ENCODE measurements at regions not wholly inside any gene's neighbourhood (a gene's known extent, or its start where the extent isn't known, plus 50 kb on each side); places are given as distances from the start of the nearest gene placed in this dataset.

DNA sequence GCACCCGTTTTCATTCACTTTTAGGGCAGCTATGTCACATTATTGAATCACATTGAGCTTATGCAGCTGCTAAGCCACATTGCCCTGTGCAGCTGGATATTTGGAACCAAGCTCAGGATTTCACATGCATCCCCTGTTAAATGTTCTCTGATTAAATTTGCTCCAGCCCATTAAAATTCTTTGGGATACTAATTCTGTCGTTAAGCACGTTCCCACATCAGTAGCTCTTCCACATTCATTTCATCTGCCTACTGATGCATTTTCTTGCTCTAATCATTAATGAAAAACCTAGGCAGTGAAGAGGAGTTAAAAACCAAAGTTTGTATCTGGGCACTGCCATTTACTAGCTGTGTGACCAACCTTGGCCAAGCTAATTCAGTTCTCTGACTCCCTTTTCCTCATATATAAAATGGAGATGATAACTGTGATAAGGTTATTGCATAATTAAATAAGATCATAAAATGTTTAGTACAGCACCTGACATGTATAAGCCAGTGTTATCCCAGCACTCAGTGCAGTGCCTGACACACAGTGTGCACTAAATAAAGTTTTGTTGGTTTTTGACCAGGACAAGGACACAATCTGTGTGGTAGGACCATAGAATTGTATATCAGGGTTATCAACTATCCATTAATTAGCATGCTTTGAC, 222.2 kb upstream of the ATP11B start:
- DNase-seq (ENCODE audit: low read depth, low spot score): no peak

DNA sequence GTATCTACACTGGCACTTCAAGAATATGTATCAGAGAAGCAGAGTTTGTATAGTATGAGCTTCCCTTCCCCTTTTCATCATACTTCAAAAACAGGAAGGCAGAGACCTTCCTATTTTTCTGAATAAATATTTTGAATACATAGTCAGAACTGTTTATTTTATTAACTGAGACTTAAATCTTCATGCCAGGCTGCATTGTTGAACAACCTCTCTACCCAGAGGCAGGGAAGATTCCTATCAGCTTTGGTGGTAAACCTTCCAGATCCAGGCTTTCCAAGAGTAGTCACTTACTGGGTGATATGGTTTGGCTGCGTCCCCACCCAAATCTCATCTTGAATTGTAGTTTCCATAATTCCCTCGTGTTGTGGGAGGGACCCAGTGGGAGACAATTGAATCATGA, 217.4 kb upstream of the ATP11B start:
- DNase-seq (ENCODE audit: low read depth, low spot score): no peak

DNA sequence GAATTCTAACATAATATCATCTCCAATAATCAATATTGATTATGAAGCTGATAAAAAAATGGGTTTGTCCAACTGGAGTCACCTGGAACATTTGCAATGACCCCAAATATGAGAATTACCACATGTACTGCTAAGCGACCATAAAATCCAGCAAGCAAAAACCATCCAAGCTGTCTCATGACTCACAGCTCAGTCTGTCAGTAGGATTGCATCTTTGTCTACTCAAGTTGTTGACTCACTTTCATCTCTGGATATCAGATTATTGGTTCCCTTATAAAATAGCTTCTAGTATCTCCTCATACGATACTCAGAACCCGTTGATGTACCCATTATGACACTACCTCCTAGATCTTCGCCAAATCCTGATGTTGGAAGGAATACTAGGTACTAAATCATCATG, 209.8 kb upstream of the ATP11B start:
- no peak for DNase-seq (ENCODE audit: low read depth, low spot score)

DNA sequence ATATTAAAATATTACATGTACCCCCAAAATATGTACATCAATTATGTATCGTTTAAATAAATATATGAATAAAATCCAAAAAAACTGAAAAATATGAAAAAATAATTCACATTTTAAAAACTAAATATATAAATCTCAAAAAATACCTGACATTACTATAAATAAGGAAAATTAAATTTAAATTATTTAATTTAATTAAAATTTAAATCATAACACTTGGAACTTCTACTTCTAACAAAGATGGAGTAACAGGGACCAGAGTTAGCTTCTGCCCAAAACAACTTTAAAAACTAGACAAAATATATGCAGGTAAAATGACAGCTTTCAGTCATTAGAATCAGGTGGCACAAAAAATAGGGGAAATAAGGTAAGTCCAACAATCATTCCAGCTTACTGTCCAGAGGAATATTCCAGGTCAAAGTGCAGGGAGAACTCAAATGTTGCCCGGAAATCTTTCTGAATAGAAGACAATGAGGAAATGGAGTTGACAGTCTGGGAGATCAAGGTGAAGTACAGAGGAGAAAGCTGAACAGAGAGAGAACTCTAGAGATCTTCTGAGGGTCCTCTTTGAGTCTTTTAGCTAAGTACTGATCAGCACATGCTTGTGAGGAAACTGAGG, 207.7 kb upstream of the ATP11B start:
- DNase-seq (ENCODE audit: low read depth, low spot score): no peak

DNA sequence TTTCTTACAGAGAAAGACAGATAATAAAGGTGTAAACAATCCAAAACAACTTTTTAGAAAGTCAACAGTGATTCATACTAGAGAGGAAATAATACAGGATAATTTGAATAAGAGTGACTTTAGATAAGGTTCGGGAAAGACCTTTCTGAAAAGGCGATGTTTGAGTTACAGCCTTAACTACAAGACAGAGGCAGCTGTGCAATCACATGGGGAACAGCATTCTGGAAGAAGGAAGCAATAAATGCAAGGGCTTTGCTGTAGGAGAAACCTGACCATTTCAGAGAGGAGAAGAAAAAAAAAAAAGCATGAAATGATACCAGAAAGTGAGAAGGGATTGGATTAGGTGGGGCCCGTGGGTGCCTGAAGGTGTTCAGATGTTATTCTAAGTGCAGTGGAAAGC, 200.6 kb upstream of the ATP11B start:
- DNase-seq (ENCODE audit: low read depth, low spot score): no peak

DNA sequence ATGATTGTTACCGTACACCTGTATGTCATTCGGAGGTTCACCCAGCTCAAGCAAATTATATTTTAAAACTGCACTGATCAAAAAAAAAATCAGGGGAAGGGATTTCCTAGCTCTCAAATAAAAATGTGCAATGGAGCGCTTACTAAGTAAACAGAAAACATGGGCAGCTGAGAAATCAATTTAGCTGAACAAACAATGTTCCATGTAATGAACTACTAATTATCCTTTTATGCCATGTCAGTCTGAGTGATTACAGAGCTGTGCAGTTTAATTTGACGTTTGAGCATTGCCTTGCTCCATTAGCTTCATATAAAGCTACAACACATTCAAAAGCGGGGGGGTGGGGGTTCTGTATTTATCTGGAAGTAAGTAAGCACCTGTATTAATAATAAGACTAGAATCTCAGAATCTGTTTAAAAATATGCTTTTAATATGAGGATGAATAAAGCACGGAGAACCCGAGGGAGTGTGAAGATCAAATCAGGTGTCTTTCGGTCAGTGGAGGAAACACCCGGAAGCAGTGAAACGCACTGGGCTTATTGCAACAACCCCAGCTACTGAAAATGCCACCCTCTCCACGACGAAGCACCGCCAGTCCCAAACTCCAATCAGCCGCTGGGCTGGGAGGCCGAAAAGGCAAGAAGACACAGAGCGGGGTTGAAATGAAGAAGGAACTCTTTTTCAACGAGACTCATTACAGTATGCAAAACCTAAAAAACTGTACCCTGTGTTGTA, 196.5 kb upstream of the ATP11B start:
- DNase-seq (ENCODE audit: low read depth, low spot score): no peak

DNA sequence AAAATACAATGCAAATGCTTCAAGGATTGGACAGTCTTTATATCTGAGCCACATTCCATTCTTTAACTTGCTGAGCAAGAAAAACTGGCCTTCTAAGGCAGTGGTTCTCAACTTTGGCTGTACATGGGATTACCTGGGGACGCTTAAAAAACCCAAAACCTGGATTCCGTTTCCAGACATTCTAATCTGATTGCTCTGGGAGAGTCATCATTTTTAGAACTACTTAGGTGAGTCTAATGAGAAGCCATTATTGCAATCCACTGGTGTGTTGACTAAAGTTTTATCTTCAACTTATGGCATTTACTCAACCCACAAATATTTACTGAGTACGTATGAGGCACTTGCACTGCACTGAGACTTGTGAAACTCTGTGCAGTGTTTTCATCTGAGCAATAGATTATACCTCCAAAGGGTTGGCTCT, 195.7 kb upstream of the ATP11B start:
- DNase-seq (ENCODE audit: low read depth, low spot score): no peak

DNA sequence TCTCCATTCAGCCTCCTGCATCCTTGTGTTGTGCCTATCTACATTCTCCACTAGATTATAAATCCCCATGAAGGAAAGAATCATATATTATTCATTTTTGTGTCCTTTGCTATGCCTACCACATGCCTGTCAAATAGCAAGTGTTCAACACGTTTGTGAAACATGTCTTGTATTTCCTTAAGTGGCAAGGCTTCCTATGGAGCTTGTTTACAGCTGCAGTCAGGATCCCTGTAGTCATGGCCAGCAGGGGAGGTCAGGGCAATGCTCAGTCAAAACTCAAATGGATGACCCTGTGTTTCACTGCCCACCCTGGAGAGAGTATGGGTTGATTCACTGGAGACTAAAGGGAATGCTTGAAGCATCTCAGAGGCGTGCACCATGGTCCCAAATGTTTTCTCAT, 191.7 kb upstream of the ATP11B start:
- DNase-seq (ENCODE audit: low read depth, low spot score): no peak

DNA sequence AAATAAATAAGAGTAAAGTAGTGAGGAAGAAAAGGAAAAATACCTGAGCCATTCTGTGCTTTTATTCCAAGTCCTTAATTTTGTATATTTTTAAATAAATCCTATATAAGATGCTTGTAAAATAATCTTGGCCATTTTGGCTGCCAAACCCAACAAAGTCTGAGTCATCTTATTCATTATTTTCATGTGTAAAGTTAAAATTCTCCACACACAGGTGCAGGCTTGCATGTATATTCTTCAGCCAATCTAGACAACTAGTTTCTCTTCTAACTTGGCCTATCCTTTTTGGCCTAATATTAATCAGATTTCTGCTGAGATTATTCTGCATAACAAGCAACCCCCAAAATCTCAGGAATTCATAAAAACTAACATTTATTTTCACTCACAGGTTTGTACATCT, 189.8 kb upstream of the ATP11B start:
- no peak for DNase-seq (ENCODE audit: low read depth, low spot score)

DNA sequence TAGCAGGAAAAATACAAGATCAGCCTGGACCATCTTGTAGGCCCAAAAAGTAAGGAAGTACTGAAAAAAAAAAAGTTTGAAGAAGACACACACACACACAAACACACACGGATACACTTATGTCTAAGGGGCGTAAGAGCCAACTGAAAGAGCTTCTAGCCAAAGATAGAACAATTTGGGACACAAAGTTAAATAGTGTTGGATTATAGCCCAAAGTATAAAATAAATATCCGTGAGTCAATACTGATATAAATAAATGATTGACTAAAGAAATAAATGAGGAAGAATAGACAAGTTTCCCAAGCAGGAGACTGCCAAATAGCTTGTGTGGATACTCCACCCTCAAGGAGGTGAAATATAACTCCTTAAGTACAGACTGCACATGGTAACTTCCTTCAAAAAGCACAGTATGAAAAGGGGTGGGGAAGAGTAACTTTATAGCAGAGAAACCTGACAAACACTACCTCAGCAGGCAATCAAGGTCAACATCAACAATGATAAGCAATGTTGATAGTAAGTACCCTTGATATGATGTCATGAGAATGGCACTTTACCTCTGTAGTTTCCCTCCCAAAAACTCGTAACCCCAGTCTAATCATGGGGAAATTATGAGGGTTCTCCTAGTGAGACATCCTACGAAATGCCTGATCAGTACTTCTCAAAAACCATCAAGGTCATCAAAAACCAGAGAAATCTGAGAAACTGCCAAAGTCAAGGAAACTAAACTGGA, 187.3 kb upstream of the ATP11B start:
- DNase-seq (ENCODE audit: low read depth, low spot score): no peak

DNA sequence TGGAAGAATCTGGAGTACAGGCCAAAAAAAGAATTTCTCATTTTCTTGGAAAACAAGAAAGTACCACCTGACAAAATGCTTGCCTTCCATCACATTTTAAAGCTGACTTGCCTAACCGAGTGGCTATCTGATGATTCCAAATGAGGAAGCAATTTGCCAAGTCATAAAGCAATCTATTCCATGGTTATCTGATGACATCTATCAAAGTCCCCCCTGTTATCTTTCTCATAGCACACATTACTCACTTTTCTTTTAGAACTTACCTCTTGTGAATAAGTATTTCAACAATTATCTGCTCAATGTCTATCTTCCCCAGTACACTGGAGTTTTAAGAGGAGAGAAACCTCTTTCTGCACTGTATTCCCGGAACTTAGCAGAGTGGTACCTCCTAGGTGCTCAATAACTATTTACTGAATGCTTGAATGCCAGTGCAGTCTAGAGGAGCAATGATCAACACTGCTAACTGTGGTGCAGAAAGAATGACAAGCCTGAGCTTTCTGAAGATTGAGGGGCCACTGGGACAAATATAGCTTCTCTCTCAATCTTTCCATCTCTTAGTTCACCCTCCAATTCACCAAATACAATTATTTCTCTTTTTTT, 186.3 kb upstream of the ATP11B start:
- DNase-seq (ENCODE audit: low read depth, low spot score): no peak

DNA sequence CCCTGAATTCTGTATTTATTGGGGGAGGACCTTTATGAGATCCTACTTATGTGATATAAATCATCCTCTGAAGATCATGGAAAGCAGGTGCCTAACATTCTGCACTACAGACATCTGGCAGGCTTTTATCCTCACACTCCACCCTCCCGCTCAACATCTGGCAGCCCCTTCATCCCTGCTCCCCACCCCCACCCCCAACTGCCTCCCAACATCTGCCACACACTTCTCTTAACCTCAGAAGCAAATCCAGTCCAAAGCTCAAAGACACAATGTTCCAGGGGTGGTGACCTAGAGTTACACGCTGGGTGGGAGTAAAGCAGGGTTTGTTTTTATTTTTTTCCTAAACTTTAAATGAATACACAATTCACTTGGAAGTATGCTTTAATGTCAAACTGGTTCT, 184.5 kb upstream of the ATP11B start:
- no peak for DNase-seq (ENCODE audit: low read depth, low spot score)

DNA sequence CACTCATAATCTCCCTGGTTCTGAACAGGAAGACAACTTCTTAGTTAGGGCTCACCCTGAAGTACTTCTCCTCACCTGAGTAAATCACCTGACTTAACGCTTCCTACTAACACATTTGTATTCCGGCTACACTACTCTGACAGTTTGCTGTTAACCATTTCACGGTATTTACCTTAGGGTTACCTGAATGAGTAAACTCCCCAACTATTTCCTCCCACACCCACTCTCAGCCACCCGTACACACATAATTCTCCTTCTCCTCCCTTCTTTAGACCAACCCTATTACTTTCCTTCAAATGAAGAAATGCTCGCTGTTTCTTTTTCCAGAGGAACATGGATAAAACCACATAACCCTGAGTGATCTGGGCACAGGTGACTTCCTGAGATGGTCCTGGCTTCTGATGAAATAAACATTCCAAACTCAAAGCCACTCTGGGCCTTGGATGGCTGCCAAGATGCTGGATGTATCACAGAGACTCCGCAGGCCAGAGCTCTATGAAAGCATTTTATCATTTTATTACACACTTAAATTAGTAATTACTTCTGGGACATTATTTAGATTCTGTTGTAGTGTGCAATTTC, 183.6 kb upstream of the ATP11B start:
- no peak for DNase-seq (ENCODE audit: low read depth, low spot score)

DNA sequence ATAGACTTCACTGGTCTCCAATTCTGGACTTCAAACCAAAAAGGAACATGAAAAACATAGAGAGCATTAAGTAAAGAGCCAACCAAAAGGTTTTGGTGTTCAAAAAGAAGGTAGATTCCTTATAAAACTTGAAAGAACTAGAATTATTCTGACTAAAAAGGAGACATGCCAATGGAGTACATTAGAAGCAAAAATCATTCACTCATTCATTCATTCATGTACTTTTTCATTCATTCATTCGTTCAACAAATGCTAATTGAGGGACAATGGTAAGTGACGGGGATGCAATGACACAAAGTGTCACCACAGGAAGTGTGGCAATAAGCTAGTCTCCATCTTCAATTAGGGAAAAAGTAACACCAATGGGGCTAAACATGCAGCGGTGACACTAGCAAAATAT, 181.0 kb upstream of the ATP11B start:
- no peak for DNase-seq (ENCODE audit: low read depth, low spot score)

DNA sequence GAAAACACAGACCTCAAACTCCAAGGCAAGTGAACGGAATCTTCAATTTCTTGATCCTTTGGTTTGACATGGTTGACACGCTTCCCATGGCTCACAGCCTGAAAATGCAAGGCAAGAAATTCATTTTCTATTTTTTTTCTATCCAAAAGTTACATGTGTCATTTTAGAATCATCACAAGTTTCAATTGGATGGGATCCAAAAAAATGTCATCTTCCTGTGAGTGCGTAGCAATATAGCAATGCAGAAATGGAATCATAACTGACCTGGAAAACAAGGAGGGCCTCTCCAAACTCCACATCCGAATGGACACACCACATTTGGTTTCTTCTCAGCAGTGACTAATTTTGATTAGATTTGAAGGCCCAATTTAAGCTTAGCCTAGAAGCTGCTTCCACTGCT, 175.8 kb upstream of the ATP11B start:
- no peak for DNase-seq (ENCODE audit: low read depth, low spot score)

DNA sequence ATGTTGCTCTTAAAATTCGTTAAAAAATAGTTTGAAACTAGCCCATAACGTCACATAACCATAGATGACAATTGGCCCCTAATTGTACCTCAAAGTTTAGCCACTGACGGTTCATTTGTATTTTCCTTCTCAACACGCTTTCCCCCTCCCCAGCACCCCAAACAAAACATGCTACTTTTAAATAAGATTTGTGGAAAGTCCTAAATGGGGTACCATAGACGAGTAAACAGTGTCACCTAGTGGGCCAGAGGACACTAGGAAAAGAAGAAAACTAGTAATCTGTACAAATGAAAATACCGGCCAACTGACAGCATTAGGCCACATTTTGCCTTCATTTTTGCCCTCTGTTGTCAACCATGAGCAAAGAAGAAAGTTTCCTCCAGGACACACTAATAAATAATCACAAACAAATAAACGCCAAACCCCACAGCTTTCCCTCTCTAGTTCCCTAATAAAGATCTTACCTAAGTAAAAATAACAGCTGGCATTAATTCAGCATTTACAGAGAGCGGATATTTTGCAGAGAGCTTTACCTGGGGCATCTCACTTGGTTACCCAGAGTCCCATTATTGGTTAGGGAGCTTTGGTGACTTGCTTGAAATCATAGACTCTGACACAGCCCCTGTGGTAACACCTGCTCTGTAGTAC, 175.1 kb upstream of the ATP11B start:
- DNase-seq (ENCODE audit: low read depth, low spot score): no peak

DNA sequence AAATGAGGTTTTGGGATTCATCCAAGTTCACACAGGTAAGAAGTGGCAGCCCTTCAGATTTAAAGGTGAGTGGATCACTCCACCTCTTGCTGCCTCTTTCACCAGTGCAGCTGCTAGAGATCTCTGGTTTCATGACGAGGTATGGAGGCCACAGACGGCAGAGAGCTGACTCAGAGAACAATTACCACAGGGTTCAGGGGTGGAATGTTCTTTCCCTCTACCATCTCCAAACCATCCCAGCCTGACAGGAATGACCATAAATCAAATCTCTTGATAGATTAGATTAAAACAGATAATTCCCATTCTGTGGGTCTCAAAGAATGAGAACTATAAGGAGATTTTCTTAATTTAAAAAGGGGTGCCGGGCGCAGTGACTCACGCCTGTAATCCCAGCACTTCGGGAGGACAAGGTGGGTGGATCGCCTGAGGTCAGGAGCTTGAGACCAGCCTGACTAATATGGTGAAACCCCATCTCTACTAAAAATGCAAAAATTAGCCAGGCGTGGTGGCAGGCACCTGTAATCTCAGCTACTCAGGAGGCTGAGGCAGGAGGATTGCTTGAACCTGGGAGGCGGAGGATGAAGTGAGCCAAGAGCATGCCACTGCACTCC, 174.2 kb upstream of the ATP11B start:
- no peak for DNase-seq (ENCODE audit: low read depth, low spot score)

DNA sequence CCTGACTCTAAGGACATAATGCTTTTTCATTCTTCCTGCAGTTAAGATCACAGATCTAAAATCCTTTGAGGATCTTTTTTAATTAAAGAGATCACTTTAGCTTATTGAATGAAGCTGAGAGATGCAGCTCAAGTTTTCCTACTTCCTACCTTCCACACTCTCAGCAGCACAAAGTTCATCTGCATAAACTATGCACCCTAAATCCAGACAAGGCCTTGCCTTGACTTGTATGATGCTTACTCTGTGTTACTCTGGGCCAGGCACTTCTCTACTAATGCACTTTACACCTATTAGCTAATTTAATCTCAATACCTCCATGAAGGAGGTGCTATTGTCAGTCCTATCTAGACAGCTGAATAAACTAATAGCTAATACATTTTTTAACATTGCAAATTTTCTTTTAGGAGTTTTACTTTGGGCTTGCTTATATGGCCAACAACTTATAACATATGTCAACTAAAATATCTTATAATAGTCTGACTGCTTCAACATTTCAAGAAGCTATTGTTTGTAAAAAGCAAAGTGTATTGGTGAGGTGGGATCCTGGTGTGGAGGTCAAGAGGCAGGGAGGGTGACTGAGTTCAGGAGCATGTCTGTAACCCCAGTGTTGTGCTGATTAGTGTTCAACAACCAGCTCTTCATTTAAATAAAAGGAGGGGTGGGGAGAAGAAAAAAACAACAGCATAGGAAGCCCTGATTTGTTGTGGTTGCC, 172.4 kb upstream of the ATP11B start:
- DNase-seq (ENCODE audit: low read depth, low spot score): no peak

DNA sequence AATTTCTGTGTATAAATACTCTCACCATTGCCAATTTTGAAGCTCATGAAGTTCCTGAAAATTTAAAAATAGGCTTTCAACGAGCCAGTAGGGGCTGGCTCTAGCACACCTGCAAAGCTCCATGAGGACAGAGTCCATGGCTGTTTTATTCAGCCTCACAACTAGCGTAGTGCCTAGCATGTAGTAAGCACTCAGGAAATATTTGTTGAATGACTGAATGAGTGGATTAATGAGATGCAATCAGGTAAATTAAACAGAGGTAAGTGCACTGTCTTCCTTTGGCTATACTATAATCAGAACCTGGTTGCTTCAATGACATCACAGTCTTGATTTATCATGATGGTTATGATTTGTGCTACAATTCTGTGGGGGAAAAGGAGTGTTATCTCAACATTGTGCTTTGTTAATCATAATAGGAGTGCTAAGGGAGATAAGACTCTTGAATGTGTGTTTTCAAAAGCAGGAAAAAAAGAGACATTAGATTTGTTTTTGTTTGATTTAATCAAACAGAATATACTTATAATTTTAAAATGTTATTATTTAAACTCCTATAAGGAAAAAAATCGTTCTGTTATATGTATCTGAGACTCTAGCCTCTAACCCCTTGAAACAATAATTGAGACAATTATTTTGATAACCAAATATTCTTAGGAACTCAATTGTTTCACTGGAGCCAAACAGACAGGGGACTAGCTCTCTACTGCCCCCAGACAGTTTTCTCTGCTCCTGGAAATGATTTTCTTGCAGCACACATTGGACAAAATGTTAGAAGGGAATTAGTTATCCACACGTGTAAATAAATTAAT, 171.7 kb upstream of the ATP11B start:
- DNase-seq (ENCODE audit: low read depth, low spot score): no peak

DNA sequence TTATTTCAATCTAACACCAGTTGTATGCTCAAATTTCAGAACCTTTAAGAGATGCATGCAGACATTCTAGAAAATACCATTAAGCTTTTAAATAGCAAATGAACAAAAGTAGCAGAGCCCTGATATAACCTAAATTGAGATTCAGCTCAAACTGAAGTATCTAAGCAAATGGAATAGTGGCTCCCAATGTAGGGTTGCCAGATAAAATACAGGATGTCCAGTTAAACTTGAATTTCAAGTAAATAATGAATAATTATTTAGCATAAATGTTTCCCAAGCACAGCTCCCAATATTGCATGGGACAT, 171.1 kb upstream of the ATP11B start:
- DNase-seq (ENCODE audit: low read depth, low spot score): no peak

Data from iPS DF 19.7 (cell line).